ENCODE measurements at regions not wholly inside any gene's neighbourhood (a gene's known extent, or its start where the extent isn't known, plus 50 kb on each side); places are given as distances from the start of the nearest gene placed in this dataset.

DNA sequence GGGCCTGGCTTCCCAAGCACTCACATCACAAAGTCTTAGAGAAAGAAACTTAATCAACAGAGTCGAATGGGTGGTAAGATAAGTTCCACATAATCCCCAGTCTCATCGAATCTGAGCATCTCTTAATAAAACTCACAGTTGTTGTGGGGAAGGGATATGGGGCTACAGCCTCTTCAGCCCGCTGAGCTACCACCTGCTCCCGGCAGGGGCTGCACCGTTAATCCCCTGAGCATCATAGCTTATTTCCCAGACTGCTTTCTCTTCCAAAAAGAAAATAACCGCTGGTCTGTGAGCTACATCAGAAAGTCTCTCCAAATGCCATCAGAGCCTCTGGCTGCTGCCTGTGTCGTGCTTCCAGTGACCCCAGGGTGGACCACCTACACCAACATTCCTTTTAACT lies 139.4 kb upstream of the CELF4 start:
- no peak for TF ChIP-seq FOXA1 (IDR thresholded peaks at IDR 0.05)
- TF ChIP-seq SP1 (IDR thresholded peaks at IDR 0.05): no peak

Data from HEK293T (cell line).